Liver (tissue), 8 donors: ENCODE measurements at regions not wholly inside any gene's neighbourhood (a gene's known extent, or its start where the extent isn't known, plus 50 kb on each side); places are given as distances from the start of the nearest gene placed in this dataset.

Experiments
- DNase-seq: peaks from one replicate; pipeline ENCODE4 v3.0.0-alpha.2; 2017; ENCODE audit warnings: low spot score
- H3K27ac ChIP-seq, 2 donors: one replicate each; pipeline ENCODE4 v1.7.0; 2013; ENCODE audit warnings: inconsistent platforms in 2 of 2, low read length in 2 of 2, control low read depth in 1 of 2, low read depth in 1 of 2, mild to moderate bottlenecking in 1 of 2
- H3K27me3 ChIP-seq, 4 donors: one replicate each; pipeline versions ENCODE4 v1.6.1 to v1.7.0; 2013; ENCODE audit warnings: low read length in 3 of 4, inconsistent platforms in 1 of 4, mild to moderate bottlenecking in 1 of 4, moderate library complexity in 1 of 4; ENCODE audit not compliant: control insufficient read depth in 4 of 4, insufficient read depth in 4 of 4
- H3K36me3 ChIP-seq, 4 donors: one replicate each; pipeline versions ENCODE4 v1.6.1 to v1.7.0; 2013; ENCODE audit warnings: low read length in 3 of 4, mild to moderate bottlenecking in 3 of 4, low read depth in 1 of 4, moderate library complexity in 1 of 4; ENCODE audit not compliant: control insufficient read depth in 4 of 4, insufficient read depth in 3 of 4
- H3K4me1 ChIP-seq, 4 donors: one replicate each; pipeline versions ENCODE4 v1.6.1 to v1.7.0; 2013; ENCODE audit warnings: low read length in 3 of 4, mild to moderate bottlenecking in 3 of 4, moderate library complexity in 1 of 4; ENCODE audit not compliant: control insufficient read depth in 4 of 4, insufficient read depth in 4 of 4
- H3K4me3 ChIP-seq, 3 donors: one replicate each; pipeline versions ENCODE4 v1.6.1 to v1.7.0; 2013; ENCODE audit warnings: low read length in 3 of 3, control low read depth in 1 of 3, low read depth in 1 of 3, mild to moderate bottlenecking in 1 of 3
- H3K9ac ChIP-seq, 2 donors: one replicate each; pipeline ENCODE4 v1.7.0; 2013; ENCODE audit warnings: low read length in 2 of 2, mild to moderate bottlenecking in 2 of 2, moderate library complexity in 2 of 2, control low read depth in 1 of 2, low read depth in 1 of 2
- H3K9me3 ChIP-seq, 4 donors: one replicate each; pipeline versions ENCODE4 v1.6.1 to v1.7.0; 2013; ENCODE audit warnings: low read length in 3 of 4; ENCODE audit not compliant: control insufficient read depth in 4 of 4
- EGR1 ChIP-seq, 2 donors: IDR thresholded peaks; 2 replicates each; pipeline ENCODE4 v1.6.1; 2016 to 2018; ENCODE audit warnings: antibody characterized with exemption in 2 of 2, low read depth in 2 of 2
- FOXA1 ChIP-seq: IDR thresholded peaks from 2 replicates; pipeline ENCODE4 v1.6.1; 2016; ENCODE audit warnings: antibody characterized with exemption
- FOXA2 ChIP-seq: IDR thresholded peaks from 2 replicates; pipeline ENCODE4 v1.6.1; 2016; ENCODE audit warnings: antibody characterized with exemption
- GABPA ChIP-seq, 2 donors: IDR thresholded peaks in 1 of 2; conservative IDR thresholded peaks in 1 of 2; 2 replicates each; pipeline ENCODE4 v1.6.1; 2016; ENCODE audit warnings: antibody characterized with exemption in 2 of 2, mild to moderate bottlenecking in 1 of 2, moderate library complexity in 1 of 2
- HNF4A ChIP-seq, 2 donors: conservative IDR thresholded peaks; 2 replicates each; pipeline ENCODE4 v1.6.1; 2016; ENCODE audit warnings: antibody characterized with exemption in 2 of 2, mild to moderate bottlenecking in 2 of 2
- JUND ChIP-seq, 2 donors: IDR thresholded peaks; 2 replicates each; pipeline ENCODE4 v1.6.1; 2016; ENCODE audit warnings: antibody characterized with exemption in 2 of 2
- RAD21 ChIP-seq, 2 donors: IDR thresholded peaks; 2 replicates each; pipeline ENCODE4 v1.6.1; 2016; ENCODE audit warnings: antibody characterized with exemption in 2 of 2, mild to moderate bottlenecking in 2 of 2
- SP1 ChIP-seq: IDR thresholded peaks from 2 replicates; pipeline ENCODE4 v1.6.1; 2018; ENCODE audit warnings: antibody characterized with exemption, mild to moderate bottlenecking
- YY1 ChIP-seq: IDR thresholded peaks from 2 replicates; pipeline ENCODE4 v1.6.1; 2016; ENCODE audit warnings: antibody characterized with exemption, mild to moderate bottlenecking
- WGBS: extraction: QIAGEN DNeasy Blood & Tissue Kit; methylation state at CpG from one replicate; pipeline ENCODE4 v1.1.7; 2013; 5-methylcytosine and 5-hydroxymethylcytosine counted together
- TF ChIP-seq, protein P1 (sequence below): IDR thresholded peaks from 2 replicates; pipeline ENCODE4 v1.6.1; 2016; ENCODE audit warnings: antibody characterized with exemption
- TF ChIP-seq, protein P2 (sequence below): IDR thresholded peaks from 2 replicates; pipeline ENCODE4 v1.6.1; 2016; ENCODE audit warnings: antibody characterized with exemption
- TF ChIP-seq, protein P3 (sequence below): IDR thresholded peaks from 2 replicates; pipeline ENCODE4 v1.6.1; 2016; ENCODE audit warnings: antibody characterized with exemption, mild to moderate bottlenecking
- TF ChIP-seq, protein P4 (sequence below): fragments of 150-350 bp; IDR thresholded peaks from 2 replicates; pipeline ENCODE4 v1.5.1; 2017; ENCODE audit warnings: improper control_type of control experiment, low read depth, low read length; ENCODE audit not compliant: missing input control
- donor health status: healthy.
- donor health status: healthy.
- donor health status: healthy.
- donor health status: healthy.
- donor health status: healthy.

DNA sequence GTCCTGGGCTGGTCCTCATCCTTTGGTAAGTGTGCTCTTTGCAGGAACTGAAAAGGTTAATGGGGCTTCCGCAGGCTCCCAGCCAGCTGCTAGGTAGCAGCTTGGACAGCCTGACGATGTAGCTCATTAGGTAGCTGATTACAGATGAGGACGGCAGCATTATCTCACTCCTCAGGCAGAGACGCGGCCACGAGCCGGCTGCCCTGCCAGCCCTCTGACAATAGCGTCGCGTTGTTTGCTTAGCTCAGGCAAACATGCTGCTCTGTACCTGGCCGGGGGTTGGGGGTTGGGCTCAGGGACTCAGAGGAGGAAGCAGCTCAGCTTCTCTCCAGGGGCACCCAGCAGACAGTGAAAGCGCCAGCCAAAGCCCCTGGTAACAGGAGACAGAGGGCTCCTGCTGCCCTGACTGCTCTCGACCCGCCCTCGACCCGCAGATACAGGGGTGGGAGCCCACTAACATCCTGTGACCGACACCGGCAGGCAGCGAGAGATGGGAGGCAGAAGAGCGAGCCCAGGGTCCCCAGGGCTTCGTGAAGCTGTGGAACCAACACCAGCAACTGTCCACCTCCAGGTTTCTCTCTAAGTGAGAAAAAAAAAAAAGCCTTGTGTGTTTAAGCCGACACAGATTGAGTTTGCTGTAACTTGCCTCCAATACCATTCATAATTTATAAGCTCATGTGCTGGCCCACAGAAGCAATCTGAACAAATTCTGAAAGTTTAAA is 53.4 kb upstream of the DLK1 start:
- Histone ChIP-seq H3K9ac (no peak overlapping the region), H3K36me3 (no peaks in the 10 kb centered on the region), H3K9me3 (no peaks in the 10 kb centered on the region), H3K27ac (no peak overlapping the region), H3K4me3 (no peak overlapping the region), H3K27me3 (peaks cover 0 to 3% (median 1%) of the 10 kb centered on the region in 4 donors), H3K4me1 (peaks cover 0 to 13% (median 1%) of the 10 kb centered on the region in 4 donors)
- peak; percentile 75 for DNase-seq
- TF ChIP-seq, protein P1, sequence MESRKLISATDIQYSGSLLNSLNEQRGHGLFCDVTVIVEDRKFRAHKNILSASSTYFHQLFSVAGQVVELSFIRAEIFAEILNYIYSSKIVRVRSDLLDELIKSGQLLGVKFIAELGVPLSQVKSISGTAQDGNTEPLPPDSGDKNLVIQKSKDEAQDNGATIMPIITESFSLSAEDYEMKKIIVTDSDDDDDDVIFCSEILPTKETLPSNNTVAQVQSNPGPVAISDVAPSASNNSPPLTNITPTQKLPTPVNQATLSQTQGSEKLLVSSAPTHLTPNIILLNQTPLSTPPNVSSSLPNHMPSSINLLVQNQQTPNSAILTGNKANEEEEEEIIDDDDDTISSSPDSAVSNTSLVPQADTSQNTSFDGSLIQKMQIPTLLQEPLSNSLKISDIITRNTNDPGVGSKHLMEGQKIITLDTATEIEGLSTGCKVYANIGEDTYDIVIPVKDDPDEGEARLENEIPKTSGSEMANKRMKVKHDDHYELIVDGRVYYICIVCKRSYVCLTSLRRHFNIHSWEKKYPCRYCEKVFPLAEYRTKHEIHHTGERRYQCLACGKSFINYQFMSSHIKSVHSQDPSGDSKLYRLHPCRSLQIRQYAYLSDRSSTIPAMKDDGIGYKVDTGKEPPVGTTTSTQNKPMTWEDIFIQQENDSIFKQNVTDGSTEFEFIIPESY: no peak
- TF ChIP-seq RAD21 (IDR thresholded peaks at IDR 0.05): peak in 1 of 2 donors; percentile 3
- 29% methylated on average over 22 of the region's 22 CpGs for WGBS

DNA sequence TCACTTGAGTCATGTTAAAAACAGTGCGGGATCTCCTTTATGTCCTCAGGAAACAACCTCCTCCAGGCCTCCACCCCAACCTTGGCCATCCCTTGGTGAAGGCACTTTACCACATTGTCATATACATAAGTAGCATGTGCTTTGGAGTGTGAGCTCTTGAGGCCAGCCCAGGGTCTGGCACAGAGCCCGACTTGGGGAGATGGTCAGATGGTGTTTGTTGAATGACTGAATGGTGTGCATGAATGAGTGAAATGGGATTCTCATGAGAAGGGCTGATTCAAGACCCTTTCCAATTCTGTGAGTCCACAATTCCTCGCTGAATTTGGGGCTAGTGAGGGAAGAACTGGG is 52.9 kb upstream of the DLK1 start:
- Histone ChIP-seq H3K4me1 (peaks cover 0 to 9% (median 1%) of the 10 kb centered on the region in 4 donors), H3K9me3 (no peaks in the 10 kb centered on the region), H3K4me3 (no peak overlapping the region), H3K9ac (no peak overlapping the region), H3K27ac (no peak overlapping the region), H3K27me3 (peaks cover 0 to 3% (median 1%) of the 10 kb centered on the region in 4 donors), H3K36me3 (no peaks in the 10 kb centered on the region)
- WGBS: 85% methylated on average over 3 of the region's 3 CpGs
- DNase-seq: no peak
- no peak for TF ChIP-seq FOXA1
- no peak for TF ChIP-seq EGR1 (IDR thresholded peaks at IDR 0.05; ENCODE audit: low read depth in 2 of 2)
- TF ChIP-seq HNF4A (conservative IDR thresholded peaks at IDR 0.05): no peak
- no peak for TF ChIP-seq RAD21 (IDR thresholded peaks at IDR 0.05)
- TF ChIP-seq, protein P2, sequence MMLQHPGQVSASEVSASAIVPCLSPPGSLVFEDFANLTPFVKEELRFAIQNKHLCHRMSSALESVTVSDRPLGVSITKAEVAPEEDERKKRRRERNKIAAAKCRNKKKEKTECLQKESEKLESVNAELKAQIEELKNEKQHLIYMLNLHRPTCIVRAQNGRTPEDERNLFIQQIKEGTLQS: no peak
- TF ChIP-seq, protein P3, sequence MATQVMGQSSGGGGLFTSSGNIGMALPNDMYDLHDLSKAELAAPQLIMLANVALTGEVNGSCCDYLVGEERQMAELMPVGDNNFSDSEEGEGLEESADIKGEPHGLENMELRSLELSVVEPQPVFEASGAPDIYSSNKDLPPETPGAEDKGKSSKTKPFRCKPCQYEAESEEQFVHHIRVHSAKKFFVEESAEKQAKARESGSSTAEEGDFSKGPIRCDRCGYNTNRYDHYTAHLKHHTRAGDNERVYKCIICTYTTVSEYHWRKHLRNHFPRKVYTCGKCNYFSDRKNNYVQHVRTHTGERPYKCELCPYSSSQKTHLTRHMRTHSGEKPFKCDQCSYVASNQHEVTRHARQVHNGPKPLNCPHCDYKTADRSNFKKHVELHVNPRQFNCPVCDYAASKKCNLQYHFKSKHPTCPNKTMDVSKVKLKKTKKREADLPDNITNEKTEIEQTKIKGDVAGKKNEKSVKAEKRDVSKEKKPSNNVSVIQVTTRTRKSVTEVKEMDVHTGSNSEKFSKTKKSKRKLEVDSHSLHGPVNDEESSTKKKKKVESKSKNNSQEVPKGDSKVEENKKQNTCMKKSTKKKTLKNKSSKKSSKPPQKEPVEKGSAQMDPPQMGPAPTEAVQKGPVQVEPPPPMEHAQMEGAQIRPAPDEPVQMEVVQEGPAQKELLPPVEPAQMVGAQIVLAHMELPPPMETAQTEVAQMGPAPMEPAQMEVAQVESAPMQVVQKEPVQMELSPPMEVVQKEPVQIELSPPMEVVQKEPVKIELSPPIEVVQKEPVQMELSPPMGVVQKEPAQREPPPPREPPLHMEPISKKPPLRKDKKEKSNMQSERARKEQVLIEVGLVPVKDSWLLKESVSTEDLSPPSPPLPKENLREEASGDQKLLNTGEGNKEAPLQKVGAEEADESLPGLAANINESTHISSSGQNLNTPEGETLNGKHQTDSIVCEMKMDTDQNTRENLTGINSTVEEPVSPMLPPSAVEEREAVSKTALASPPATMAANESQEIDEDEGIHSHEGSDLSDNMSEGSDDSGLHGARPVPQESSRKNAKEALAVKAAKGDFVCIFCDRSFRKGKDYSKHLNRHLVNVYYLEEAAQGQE: no peak
- no peak for TF ChIP-seq YY1
- TF ChIP-seq, protein P1: no peak
- no peak for TF ChIP-seq GABPA (IDR thresholded peaks at IDR 0.05 in 1 of 2, conservative IDR thresholded peaks at IDR 0.05 in 1 of 2)
- TF ChIP-seq SP1: no peak
- TF ChIP-seq FOXA2: no peak
- TF ChIP-seq, protein P4, sequence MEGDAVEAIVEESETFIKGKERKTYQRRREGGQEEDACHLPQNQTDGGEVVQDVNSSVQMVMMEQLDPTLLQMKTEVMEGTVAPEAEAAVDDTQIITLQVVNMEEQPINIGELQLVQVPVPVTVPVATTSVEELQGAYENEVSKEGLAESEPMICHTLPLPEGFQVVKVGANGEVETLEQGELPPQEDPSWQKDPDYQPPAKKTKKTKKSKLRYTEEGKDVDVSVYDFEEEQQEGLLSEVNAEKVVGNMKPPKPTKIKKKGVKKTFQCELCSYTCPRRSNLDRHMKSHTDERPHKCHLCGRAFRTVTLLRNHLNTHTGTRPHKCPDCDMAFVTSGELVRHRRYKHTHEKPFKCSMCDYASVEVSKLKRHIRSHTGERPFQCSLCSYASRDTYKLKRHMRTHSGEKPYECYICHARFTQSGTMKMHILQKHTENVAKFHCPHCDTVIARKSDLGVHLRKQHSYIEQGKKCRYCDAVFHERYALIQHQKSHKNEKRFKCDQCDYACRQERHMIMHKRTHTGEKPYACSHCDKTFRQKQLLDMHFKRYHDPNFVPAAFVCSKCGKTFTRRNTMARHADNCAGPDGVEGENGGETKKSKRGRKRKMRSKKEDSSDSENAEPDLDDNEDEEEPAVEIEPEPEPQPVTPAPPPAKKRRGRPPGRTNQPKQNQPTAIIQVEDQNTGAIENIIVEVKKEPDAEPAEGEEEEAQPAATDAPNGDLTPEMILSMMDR: no peak
- TF ChIP-seq JUND (IDR thresholded peaks at IDR 0.05): no peak
